ENCODE measurements at regions not wholly inside any gene's neighbourhood (a gene's known extent, or its start where the extent isn't known, plus 50 kb on each side); places are given as distances from the start of the nearest gene placed in this dataset.

DNA sequence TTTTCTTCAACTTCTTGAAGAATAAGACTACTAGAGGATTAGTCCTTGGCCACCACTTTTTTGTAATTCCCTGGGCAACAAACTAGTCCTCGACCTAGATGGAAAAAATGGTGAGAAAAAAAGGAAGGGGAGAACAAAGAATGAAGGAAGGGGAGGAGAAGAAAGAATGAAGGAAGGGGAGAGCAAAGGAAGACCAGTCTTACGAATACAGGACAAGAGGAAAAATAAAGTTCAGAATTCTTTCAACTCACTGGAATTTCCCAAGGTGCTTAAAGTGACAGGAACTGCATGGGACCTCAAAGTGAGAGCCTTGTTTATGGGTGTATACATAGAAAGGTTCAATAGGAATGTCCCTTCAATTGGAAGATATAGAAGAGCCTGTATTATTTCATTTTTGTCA lies 509.3 kb upstream of the JARID2 start:
- TF ChIP-seq POLR2A (IDR thresholded peaks at IDR 0.05; ENCODE audit: low read length) (no peak), GATA1 (IDR thresholded peaks at IDR 0.05; ENCODE audit: low read depth, low read length) (no peak)

Data from erythroblast (primary cell).